HEK293T (cell line): ENCODE measurements at regions not wholly inside any gene's neighbourhood (a gene's known extent, or its start where the extent isn't known, plus 50 kb on each side); places are given as distances from the start of the nearest gene placed in this dataset.

ENCODE experiments used
- ARNT ChIP-seq: fragments of 450-650 bp; IDR thresholded peaks from 2 replicates; pipeline ENCODE4 v1.6.1; 2017; ENCODE audit warnings: mild to moderate bottlenecking
- BHLHE40 ChIP-seq: fragments of 450-650 bp; IDR thresholded peaks from 2 replicates; pipeline ENCODE4 v1.6.1; 2016; ENCODE audit warnings: mild to moderate bottlenecking, moderate library complexity, borderline replicate concordance
- CTBP1 ChIP-seq: fragments of 450-650 bp; IDR thresholded peaks from 2 replicates; pipeline ENCODE4 v1.6.1; 2016; ENCODE audit warnings: borderline replicate concordance
- ELF4 ChIP-seq: fragments of 450-650 bp; IDR thresholded peaks from 2 replicates; pipeline ENCODE4 v1.6.1; 2017; ENCODE audit warnings: antibody characterized with exemption
- FOXK2 ChIP-seq: fragments of 450-650 bp; IDR thresholded peaks from 2 replicates; pipeline ENCODE4 v1.6.1; 2016; ENCODE audit warnings: mild to moderate bottlenecking
- FOXM1 ChIP-seq: fragments of 450-650 bp; IDR thresholded peaks from 2 replicates; pipeline ENCODE4 v1.6.1; 2017; ENCODE audit warnings: mild to moderate bottlenecking, borderline replicate concordance
- HDGF ChIP-seq: fragments of 450-650 bp; IDR thresholded peaks from 2 replicates; pipeline ENCODE4 v1.6.1; 2017; ENCODE audit warnings: antibody characterized with exemption, borderline replicate concordance
- L3MBTL2 ChIP-seq: fragments of 450-650 bp; conservative IDR thresholded peaks from 2 replicates; pipeline ENCODE4 v1.6.1; 2016; ENCODE audit warnings: mild to moderate bottlenecking
- NFRKB ChIP-seq: fragments of 450-650 bp; IDR thresholded peaks from 2 replicates; pipeline ENCODE4 v1.6.1; 2016; ENCODE audit warnings: mild to moderate bottlenecking, moderate library complexity
- PKNOX1 ChIP-seq: fragments of 450-650 bp; IDR thresholded peaks from 2 replicates; pipeline ENCODE4 v1.6.1; 2016
- SP1 ChIP-seq: fragments of 450-650 bp; IDR thresholded peaks from 2 replicates; pipeline ENCODE4 v1.6.1; 2017
- SUZ12 ChIP-seq: fragments of 450-650 bp; IDR thresholded peaks from 2 replicates; pipeline ENCODE4 v1.6.1; 2016; ENCODE audit warnings: mild to moderate bottlenecking
- TARDBP ChIP-seq: fragments of 450-650 bp; IDR thresholded peaks from 2 replicates; pipeline ENCODE4 v1.6.1; 2016
- ZNF384 ChIP-seq: fragments of 450-650 bp; IDR thresholded peaks from 2 replicates; pipeline ENCODE4 v1.6.1; 2016

- TF ChIP-seq FOXM1 = no peak
- no peak for TF ChIP-seq NFRKB
- TF ChIP-seq HDGF = no peak
- no peak for TF ChIP-seq FOXK2
- no peak for TF ChIP-seq BHLHE40
- TF ChIP-seq ELF4 = no peak
- no peak for TF ChIP-seq ZNF384
- no peak for TF ChIP-seq SP1
- TF ChIP-seq CTBP1 = no peak
- no peak for TF ChIP-seq SUZ12
- no peak for TF ChIP-seq PKNOX1
- TF ChIP-seq L3MBTL2 = no peak
- no peak for TF ChIP-seq ARNT
- no peak for TF ChIP-seq TARDBP
These were observed 762.5 kb downstream of the LIG4 start for GRCh38 chr13:107452833-107453232.
